Central memory CD4-positive, alpha-beta T cell (primary cell): ENCODE measurements at regions not wholly inside any gene's neighbourhood (a gene's known extent, or its start where the extent isn't known, plus 50 kb on each side); places are given as distances from the start of the nearest gene placed in this dataset.
"Not testable (repeated sequence)": the region's sequence is repeated elsewhere in the genome, so short reads cannot be mapped to it uniquely, and the experiment has no call there.

ENCODE experiments used
- DNase-seq: peaks from one replicate; pipeline ENCODE4 v3.0.0; 2022

DNA sequence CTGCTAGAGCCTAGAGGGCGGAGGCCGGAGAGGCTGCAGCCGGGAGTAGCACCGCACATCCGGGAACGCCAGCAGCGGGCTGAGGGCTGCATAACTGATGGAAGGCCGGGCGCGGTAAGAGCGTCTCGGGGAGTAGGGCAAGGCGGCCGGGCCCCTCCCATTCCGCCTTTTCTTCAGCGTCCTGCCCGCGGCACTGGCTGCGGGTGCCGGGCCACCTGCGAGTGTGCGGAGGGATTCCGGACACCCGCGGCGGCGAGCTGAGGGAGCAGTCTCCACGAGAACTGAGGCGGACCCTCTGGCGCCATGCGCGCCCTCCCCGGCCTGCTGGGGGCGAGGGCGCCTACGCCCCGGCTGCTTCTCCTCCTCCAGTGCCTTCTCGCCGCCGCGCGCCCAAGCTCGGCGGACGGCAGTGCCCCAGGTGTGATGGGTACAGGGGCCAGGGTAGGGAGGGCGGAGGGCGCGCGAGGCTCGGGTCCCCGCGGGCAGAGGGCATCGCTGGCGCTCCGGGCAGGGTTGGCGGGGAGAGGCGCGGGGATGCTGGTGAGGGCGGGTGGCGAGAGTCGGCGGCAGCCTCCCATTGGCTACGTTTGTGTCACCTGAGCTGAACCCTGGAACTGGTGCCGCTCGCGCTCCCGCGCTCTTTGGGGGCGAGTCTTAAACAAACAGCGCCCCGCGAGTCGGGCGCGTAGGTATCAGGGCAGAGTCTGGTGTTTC, 334.4 kb downstream of the SRGAP2C start:
- peak; percentile 83 for DNase-seq

DNA sequence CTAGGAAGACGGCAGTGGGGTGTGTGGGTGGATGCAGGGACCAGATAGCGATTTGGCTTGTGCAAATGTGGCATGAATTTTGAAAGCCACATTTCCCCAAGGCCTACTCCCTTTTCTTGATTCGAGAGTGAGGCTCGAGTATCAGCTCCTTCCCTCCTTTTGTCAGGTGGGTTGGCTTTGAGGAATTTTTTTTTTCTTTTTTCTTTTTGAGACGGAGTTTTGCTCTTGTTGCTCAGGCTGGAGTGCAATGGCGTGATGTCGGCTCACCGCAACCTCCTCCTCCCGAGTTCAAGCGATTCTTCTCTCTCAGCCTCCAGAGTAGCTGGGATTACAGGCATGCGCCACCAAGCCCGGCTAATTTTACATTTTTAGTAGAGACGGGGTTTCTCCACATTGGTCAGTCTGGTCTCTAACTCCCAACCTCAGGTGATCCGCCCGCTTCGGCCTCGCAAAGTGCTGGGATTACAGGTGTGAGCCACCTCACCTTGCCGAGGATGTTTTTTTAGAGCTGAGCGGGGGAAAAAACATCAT, 335.0 kb downstream of the SRGAP2C start:
- DNase-seq = not testable (repeated sequence)

DNA sequence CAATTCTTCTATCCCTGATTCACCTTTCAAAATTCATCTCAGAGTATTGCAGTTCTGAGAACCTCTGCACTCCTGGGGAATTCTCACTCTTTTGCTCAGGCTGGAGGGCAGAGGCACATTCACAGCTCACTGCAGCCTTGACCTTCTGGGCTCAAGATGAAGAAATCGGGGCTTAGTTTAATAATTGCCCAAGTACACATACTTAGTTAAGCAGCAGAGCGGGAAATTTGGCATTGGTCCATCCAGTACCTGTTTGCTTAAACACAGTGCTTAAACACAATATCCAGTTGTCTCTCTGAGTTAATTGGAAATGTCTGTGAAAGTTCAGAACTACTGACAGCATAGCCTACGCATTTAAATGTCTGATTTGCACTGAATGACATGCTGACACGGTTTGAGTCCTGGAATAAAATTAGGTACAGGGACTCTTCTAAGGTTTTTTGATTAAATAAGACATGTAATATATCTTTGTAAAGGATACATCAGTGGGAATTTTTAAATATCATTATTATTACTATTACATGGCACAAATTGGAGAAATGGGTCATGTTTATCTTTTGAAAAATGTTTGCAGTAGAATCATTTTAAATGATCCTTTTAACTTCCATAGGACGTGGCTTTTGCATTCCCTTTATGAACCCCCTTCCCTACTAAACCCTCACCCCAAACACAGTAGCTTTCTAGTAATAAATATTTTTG, 337.4 kb downstream of the SRGAP2C start:
- no peak for DNase-seq

DNA sequence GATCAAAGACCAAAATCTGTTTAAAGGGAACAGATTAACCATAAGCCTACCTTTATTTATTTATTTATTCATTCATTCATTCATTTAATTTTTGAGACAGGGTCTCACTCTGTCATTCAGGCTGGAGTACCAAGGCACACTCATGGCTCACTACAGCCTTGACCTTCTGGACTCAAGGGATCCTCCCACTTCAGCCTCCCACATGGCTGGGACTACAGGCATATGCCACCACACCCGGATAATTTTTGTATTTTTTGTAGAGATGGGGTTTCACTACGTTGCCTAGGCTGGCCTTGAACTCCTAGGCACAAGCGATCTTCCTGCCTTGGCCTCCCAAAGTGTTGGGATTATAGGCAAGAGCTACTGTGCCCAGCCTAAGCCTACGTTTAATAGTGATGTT, 338.3 kb downstream of the SRGAP2C start:
- DNase-seq = not testable (repeated sequence)

DNA sequence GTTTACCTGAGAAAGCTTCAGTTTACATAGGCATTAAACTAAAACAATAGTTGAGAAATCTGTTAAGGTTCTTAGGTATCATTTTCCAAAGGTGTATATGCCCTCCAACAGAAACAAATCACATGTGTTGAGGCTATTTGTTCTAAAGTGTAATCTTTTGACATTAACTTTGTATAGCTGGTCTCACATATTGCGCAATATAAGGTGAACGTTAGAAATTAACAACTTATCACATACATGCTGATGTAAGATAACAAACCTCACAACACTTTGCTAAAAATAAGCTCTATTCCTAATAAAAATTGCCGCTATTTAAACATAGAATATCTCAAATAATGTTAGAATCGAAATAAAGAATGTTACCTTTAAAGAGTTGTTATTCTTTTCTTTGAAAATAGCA, 340.6 kb downstream of the SRGAP2C start:
- DNase-seq = no peak

DNA sequence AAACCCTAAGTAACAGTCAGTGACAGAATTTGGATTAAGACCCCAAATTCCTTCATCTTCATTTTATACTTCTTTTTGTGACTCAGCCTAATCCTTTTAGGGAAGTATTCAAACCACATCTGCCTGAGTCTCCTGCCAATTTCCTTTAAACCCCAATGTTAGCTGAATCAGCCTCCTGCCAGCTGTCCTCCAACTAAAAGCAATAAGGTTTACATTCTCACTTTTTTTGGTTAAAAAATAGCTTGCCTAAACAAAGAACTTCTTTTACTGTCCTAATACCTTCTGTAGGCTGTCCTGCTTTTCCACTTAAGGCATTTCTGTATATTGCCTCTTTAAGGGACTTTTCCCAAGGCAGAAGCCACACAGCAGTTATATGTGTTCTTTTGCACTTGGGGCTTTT, 344.2 kb downstream of the SRGAP2C start:
- not testable (repeated sequence) for DNase-seq

DNA sequence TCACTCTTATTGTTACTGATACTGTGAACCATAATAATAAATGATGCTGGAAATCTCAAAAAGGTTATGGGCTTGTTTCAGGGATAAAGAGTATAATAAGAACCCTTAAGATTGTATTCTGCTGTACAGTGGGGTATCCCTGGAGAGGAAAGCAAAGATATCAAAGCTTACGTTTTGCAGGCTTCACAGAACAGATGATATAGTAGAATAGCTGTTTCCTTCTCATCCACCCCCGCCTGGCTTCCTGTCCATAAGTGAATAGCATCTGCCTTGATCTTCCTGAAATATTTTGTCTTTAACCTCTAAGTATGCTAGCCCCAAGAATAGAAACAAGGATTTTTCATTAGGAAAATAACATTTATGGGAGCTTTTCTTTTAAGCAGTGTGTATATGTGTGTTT, 345.3 kb downstream of the SRGAP2C start:
- not testable (repeated sequence) for DNase-seq

DNA sequence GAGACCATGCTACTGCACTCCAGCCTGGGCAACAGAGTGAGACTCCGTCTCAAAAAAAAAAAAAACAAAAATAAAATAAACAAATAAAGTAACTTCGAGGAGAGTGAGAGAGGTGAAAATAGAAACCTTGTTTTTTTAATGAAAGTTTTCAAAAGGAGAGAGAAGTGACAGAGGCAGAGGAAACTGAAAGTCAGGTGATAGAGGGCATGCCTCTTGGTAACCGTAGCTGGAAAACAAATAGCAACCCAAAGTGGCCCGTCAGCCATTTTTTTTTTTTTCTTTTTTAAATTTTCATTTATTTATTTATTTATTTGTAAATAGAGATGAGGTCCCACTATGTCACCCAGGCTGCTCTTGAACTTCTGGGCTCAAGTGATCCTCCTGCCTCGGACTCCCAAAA, 347.0 kb downstream of the SRGAP2C start:
- peak; percentile 26 for DNase-seq

DNA sequence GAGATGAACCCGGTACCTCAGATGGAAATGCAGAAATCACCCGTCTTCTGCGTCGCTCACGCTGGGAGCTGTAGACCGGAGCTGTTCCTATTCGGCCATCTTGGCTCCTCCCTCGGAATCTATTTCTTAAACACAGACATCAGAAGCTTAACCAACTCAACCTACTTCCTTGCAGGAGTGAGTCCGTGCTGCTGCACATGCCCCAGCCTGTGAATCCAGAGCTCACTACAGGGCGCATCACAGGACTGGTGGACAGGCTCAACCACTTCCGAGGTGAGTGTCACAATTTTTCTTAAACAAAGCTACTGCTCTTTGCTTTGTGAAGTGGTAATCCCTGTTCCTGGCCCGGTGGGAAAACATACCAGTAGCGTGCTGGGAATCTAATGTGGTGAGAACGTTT, 353.4 kb downstream of the SRGAP2C start:
- DNase-seq = not testable (repeated sequence)

DNA sequence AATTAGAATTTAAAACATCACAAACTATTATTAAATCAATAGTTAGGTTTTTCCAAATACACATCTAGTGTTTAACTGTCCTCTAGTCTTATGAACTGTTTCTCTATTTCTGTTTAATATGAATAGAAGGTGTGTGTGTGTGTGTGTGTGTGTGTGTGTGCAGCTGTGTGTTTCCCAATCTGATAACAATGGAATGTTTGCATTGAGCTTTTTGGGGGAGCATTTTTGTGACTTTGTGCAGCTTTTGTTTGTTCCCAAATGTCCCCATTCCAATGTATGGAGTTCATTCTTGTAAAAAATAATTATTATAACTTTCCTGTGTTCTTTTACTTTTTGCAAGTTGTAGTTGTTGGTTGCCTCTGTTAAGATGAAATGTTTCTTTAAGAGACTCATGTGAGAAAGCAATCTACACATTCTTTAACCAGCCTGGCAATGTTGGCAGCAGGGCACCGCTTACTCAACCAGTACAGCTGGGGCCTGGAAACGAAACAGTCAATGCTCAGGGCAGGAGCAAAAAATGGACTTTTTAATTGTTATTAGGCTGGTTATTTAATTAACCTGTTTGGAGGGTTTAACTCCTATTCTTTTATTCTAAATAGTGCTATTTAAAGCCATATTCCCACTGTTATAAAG, 354.3 kb downstream of the SRGAP2C start:
- no peak for DNase-seq

DNA sequence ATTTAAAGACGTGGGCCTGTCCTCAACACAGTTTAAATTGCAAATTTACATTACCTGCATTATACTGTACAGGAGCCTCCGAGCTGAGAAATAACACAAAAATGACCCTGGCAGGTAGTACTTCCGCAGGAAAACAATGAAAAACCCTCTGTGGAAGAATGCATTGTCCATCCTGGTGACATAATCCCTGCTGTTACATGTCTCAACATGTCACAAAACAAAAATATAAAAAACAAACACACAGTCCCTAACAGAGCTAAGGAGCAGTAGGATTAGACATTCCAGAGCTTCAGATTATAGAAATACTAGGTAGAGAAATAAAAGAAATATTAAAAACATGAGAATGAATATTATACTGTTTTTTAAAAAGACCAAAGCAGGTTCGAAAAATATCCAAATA, 359.2 kb downstream of the SRGAP2C start:
- not testable (repeated sequence) for DNase-seq

DNA sequence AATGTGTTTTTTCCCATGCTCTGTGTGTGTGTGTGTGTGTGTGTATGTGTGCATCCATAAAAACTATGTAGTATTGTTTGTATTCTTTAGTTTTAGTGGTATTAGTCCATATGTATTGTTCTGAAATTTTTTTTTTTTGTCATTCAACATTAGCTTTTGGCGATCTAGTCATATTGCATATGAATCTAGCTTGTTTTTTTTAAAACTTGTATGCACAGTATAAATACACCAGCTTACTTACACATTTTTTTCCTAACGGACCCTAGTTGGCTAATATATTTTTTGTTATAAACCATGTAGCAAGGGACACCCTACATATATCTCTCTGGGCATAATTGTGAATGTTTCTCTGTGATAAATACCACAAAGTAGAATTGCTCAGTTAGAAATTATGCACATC, 359.7 kb downstream of the SRGAP2C start:
- DNase-seq = no peak

DNA sequence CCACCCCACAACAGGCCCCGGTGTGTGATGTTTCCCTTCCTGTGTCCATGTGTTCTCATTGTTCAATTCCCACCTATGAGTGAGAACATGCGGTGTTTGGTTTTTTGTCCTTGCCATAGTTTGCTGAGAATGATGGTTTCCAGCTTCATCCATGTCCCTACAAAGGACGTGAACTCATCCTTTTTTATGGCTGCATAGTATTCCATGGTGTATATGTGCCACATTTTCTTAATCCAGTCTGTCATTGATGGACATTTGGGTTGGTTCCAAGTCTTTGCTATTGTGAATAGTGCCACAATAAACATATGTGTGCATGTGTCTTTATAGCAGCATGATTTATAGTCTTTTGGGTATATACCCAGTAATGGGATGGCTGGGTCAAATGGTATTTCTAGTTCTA, 361.1 kb downstream of the SRGAP2C start:
- DNase-seq = not testable (repeated sequence)

DNA sequence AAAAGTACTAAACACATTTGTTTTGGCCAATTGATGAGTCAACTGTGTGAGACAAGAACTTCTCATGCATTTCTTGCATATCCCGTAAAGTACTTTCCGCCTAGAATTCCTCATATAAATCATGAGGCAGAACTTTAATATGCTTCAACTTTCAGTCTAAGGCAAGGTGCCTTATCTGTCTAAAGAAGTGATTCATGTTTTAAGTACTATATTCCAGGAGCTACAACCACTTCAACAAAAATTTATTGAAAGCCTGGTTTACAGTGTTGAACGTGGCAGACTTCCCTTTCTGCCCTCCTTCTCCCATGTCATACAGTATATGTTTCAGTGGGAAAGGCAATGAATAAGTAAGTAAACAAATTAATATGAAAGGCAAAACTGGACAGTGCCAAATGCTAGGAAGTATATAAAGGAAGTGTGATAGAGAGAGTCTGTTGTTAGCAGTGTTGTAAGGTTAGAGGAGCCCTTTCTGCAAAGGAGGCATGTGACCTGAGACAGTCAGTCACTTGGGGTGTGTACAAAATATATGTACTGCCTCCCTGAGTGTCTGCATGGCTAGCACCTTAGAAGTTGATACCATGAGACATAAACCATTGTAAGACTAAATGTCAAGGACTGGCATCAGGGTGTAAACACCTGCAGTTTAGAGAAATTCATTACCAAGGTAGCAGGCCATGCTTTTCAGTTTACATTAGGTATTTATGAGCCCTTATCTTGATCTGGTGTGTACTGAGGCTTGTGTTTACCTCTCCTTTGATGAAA, 362.2 kb downstream of the SRGAP2C start:
- no peak for DNase-seq

DNA sequence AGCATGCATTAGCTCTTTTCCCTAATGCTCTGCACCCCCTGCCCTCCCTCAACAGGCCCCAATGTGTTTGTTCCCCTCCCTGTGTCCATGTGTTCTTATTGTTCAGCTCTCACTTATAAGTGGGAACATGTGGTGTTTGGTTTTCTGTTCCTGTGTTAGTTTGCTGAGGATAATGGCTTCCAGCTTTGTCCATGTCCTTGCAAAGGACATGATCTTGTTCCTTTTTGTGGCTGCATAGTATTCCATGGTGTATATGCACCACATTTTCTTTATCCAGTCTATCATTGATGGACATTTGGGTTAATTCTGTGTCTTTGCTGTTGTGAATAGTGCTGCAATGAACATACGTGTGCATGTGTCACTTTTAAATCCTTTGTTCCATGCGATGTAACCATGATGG, 363.0 kb downstream of the SRGAP2C start:
- not testable (repeated sequence) for DNase-seq

DNA sequence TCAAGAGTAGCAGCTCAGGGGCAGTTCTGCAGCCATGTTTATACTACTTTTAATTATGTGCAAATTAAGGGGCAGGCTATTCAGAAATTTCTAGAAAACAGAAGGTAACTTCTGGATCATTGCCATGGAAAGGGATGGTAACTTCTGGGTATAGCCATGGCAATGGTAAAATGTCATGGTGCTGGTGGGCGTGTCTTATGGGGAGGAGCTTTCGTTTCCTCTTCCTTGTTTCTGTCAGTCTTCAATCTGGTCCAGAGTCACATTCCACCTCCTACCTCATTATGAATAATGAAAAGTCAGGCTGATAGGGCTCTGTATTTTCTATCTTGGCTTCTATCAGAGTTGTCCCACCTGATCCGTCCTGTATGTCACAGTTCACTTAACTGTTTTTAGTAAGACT, 366.0 kb downstream of the SRGAP2C start:
- not testable (repeated sequence) for DNase-seq

DNA sequence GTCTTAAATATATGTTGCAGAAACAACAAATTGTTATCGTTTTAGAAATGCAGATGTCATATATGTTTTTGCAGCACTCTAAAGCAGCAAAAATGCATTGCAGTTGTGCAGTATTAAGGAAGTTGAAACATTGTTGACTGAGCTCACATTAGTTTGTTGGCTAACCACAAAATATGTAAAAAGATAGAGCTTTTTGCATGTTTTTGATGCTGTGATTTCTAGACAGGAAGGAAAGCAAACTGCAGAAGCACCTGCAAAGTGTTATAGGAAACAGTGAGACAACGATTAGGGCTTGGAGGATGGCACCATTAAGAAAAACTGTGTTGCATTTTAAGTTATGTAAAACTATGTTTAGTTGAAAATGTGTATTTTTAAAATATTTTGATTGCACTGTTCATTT, 366.7 kb downstream of the SRGAP2C start:
- peak; percentile 70 for DNase-seq

DNA sequence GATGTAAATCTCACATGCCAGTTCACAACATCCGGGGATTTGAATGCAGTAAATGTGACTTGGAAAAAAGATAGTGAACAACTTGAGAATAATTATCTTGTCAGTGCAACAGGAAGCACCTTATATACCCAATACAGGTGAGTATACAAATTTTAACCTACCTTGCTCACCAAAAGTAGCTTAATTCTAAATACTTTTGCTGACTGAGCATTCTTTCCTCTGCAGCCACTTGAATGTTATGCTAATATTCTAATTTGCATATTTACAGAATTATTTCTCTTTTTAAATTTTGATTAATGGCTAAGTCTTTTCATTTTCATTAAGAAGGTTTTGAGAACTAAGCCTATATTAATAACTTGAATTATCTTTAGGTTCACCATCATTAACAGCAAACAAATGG, 371.8 kb downstream of the SRGAP2C start:
- not testable (repeated sequence) for DNase-seq

DNA sequence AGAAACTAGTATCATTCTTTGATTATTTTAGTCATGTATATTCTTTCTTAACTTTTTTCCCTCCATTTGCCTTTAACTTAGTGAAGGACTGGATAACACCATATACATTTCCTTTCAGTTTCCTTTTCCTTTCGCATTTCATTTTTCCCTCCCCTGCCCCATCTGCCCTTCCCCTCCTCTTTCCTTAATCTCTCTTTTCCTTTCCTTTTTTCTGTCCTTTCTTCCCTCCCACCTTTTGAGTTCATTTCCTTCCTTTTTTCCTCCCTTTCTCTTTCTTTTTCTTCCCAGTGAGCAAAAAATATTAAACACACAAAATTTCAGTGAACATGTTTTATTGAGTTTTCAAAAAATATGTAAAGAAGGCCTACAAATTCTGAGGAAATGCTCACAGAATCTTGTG, 373.3 kb downstream of the SRGAP2C start:
- DNase-seq = not testable (repeated sequence)

DNA sequence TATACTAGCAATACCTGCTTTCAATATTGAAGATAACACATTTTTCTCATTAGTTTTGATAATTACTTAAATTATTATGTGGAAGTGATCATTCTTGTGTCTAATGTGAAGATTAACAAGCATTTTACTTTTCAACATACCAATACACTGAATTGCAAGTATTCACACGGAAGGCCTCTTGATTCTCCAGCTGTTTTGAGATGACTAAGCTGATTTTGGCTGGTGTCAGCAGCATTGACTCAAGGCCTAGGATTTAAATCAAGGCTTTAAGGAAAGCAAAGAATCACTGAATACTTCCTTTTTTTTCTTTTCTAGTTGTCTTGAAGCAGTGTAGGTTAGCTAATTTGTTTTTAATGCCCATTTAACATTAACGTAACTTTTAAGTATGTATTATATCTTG, 373.7 kb downstream of the SRGAP2C start:
- DNase-seq = no peak

DNA sequence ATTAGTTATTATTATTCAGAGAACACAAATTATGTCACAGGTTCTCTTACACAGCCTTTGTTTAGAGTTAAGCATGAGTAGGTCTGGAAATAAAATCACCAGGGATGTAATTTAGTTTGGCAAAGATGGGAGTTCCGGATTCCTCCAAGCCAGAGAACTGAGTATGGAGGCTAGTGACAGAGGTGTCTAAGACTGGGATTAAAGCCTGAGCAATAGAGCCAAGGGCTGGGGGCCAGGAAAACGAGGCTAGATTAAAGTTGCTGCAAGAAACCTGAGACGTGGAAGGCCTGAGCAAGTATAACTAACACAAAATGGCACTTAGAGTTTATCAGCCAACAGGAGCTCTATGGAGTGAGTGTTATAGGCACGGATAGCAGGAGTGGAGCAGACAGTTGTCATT, 381.6 kb downstream of the SRGAP2C start:
- no peak for DNase-seq

DNA sequence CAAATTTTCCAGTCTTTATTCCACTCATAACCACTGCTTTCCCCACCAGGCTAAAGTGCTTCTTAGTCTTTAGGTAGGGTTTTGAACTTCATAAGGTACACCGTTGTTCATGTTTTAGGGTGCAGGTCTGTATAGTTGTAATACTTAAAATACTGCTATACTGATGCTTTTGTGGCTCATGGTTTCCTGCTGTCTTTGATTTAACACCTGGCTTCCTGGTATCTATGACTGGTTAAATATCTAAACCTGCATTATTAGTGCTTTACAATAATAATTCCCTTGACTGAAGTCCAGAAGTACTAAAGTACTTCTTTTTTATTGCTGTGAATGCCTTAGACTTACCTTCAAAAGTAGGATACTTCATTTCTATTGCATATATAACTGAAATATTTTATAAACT, 384.7 kb downstream of the SRGAP2C start:
- no peak for DNase-seq
